AG10803 (cell line): ENCODE measurements at regions not wholly inside any gene's neighbourhood (a gene's known extent, or its start where the extent isn't known, plus 50 kb on each side); places are given as distances from the start of the nearest gene placed in this dataset.

ENCODE experiments used
- DNase-seq: peaks from one replicate; pipeline ENCODE4 v3.0.0; 2010; ENCODE audit warnings: low read depth
- H3K4me3 ChIP-seq: 2 replicates; pipeline ENCODE4 v1.5.1; 2011; ENCODE audit warnings: mild to moderate bottlenecking, low read length, control low read depth
- CTCF ChIP-seq: conservative IDR thresholded peaks from 2 replicates; pipeline ENCODE4 v1.5.1; 2011; ENCODE audit warnings: mild to moderate bottlenecking, low read length, control low read depth, inconsistent platforms

- no peak for TF ChIP-seq CTCF
- DNase-seq = no peak
Measured at GRCh38 chr4:13956947-13957346, 329.4 kb upstream of the BOD1L1 start.

DNA sequence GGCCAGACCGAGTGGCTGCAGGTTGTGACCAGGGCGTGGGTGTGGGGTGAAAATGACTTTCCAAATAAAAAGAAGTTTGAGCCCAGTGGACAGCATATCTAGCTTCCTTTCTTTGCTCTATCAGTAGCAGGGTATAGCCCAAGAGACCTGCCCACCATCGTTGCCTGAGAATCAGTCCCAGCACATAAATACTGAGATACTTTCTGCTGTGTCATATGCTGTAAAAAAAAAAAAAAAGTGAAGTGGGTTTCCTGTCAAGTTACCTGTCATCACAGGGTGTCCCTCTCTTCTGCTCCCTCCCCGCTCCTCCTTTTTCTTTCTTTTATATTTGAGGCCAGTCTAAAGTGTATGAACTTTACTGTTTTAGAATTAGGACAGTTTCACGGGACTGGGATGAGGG lies 330.3 kb upstream of the BOD1L1 start:
- TF ChIP-seq CTCF = no peak
- DNase-seq = no peak
- no peak overlapping the region for H3K4me3 ChIP-seq

More at GRCh38 chr4:13956947-13957346, 329.4 kb upstream of the BOD1L1 start:
- no peak overlapping the region for H3K4me3 ChIP-seq

GRCh38 chr4:13963601-13964000 lies 336.1 kb upstream of the BOD1L1 start:
- H3K4me3 ChIP-seq = no peak overlapping the region
- peak; percentile 38 for DNase-seq
- no peak for TF ChIP-seq CTCF

DNA sequence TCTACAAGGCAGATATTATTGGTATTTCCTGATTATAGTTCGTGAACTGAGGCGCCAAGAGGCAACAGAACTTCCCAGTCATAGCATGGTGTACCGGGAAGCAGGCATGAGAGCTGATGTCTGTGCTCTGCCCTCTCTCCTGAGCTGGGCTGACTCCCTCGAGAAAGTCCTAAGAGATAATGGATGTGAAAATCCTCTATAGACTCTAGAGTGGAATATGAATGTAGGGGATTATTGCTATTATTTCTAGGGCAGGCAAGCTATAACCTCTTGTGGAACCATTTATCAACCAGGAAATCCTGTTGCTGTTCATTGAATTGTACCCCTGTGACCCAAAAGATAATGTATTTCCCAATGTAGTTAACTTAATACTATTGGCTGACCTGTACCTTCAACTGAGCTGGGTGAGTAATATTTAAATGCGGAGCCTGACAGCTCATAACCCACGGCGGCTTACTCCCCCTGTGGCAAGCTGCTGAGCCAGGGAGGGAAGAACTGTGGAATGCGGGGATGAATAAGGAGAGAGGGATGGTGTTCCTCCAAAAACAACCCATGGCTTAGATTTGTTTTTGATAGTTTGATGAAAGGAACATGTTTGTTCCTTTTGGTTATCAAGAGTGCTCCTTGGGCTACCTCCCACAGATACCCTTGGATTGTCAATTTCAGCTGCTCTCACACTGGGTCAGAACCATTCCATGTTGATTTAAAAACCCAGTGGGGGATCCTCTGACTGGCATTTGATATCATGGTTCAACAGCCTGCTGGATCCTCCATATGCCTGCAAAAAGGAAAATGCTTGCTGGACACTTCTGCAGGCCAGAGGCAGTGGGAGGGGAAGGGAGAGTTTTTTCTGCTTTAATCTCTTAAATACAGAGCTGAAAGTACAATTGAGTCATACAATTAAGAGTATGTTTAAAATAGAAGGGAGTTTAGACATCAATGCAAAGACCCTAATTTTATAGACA lies 339.0 kb upstream of the BOD1L1 start:
- peak; percentile 70 for DNase-seq
- no peak overlapping the region for H3K4me3 ChIP-seq
- peak; percentile 33 for TF ChIP-seq CTCF

DNA sequence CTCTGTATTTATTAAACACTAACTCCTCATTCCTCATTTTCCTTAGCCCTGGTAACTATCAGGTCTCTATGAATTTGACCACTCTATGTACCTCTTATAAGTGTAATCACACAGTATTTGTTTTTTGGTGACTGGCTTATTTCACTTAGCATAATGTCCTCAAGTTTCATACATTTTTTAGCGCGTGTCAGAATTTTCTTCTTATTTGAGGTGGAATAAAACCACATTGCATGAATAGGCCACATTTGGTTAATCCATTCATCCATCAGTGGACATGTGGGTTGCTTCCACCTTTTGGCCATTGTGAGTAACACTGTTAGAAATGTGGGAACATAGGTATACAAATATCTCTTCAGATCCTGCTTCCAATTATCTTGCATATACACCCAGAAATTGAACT lies 341.2 kb upstream of the BOD1L1 start:
- DNase-seq = peak; percentile 48
- H3K4me3 ChIP-seq = no peak overlapping the region
- TF ChIP-seq CTCF = no peak; the same call in 1 of the 2 replicates

- peak; percentile 25 for DNase-seq
- no peak for TF ChIP-seq CTCF
- H3K4me3 ChIP-seq = no peak overlapping the region
Measured at GRCh38 chr4:13970349-13970748, 342.8 kb upstream of the BOD1L1 start.

GRCh38 chr4:13977746-13978145 lies 350.2 kb upstream of the BOD1L1 start:
- H3K4me3 ChIP-seq = no peak overlapping the region
- no peak for DNase-seq
- no peak for TF ChIP-seq CTCF
